HG02571 (cell line): ENCODE measurements at regions not wholly inside any gene's neighbourhood (a gene's known extent, or its start where the extent isn't known, plus 50 kb on each side); places are given as distances from the start of the nearest gene placed in this dataset.

Source experiments
- ATAC-seq: cut with Tn5 transposase; IDR thresholded peaks from one replicate; pipeline ENCODE4 v1.9.1; 2021; ENCODE audit warnings: mild to moderate bottlenecking, moderate library complexity; ENCODE audit not compliant: unreplicated experiment

DNA sequence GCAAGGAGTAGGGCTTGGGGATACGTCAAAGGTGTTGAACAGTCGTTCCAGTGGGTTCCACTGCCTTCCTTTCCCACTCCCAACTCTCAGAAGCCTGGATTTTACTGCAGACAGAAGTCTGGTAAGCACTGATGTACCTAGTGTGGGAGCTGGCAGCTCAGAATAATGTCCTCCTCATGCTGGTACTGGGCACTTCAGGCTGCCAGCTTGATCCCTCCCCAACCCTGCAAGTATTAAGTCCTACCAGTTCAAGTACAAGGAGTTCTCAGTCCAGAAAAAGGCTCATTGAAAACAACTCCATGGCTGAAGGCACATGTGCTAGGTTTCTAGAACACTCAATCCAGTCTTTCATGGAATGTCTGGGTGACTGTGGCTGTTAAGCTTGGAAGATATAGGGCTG is 304.3 kb downstream of the NUAK1 start:
- ATAC-seq: no peak

DNA sequence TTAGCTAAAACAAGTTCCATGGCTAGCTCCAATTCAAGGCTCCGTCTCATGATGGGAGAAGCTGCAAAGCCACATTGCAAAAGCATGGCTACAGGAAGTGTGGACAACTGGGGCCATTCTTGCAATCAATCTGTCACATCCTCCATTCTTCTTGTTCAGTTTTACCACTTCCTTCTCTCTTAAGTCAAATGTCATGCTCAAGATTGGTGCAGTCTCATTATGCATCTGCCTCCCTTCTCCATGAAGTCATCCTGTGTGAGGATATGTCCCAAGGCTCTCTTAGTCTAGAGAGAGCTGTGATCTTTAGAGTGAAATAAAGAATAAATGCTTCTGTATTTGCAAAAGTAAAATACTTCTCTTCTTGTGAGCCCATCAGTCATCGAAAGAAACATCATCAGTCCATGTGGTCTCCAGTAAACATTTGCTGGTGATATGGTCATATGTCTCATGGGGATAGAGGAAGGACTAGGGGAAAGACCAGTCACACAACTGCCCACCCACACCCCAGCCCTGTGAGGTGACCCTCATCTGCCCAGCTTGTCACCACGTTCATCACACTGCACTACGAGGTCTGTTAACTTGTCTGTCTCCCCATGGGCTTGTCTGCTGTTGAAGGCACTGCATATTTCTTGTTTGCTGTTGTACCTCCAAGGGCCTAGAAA is 303.0 kb downstream of the NUAK1 start:
- no peak for ATAC-seq

DNA sequence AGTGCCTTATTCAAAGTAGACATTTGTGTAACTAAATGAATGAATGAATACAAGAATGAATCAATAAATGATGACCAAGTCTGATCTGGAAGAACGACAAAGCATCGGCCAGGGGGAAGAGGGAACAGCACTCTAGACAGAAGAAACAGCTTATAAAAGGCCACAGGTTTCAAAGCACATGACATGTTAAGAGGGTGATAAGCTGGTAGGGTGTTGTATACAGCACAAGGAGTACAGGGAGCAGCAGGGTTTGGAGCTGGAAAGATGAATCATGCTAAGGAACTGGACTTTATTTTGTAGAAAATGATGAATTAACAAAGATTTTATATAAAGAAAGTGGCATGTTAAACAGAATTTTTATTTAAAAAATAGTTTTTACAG is 302.5 kb downstream of the NUAK1 start:
- no peak for ATAC-seq

DNA sequence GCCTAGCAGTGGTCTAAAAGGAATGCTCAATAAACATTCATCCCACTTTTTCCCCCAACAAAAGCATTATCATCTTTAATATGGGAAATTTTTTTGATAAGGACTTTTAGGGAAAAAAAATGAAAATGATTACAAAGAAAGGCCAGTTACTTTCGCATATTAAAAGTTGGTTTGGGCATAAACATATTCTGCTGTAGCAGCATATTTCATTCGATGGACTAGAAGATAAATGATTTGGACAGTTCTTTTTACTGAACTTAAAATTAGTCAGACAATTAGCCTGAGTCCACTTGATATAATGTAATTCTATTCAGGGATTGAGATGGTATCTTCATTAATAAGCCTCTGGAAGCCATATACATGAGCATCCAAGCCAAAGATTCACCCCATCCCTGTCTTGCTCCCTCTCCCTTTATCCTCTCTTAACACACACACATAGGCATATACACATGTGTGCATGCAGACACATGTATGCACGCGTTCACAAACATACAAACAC is 299.1 kb downstream of the NUAK1 start:
- no peak for ATAC-seq

DNA sequence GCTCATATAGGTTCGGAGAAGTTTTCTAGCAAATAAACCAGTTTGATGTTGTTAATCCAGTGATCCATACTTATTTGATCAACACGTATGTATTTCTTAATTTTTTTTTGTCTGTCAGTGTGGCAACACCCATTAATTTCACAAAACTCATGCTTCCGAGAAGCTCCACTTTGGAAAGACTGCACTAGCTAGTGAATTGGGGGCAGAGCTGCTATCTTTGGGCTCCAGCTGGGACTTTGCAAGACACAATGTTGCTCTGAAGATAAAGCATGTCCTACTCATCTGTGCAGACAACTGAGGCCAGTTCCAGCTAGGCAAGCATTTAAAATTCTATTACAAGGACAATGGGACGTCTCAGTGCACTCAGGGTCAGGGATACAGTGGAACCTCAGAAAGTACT is 298.4 kb downstream of the NUAK1 start:
- no peak for ATAC-seq

DNA sequence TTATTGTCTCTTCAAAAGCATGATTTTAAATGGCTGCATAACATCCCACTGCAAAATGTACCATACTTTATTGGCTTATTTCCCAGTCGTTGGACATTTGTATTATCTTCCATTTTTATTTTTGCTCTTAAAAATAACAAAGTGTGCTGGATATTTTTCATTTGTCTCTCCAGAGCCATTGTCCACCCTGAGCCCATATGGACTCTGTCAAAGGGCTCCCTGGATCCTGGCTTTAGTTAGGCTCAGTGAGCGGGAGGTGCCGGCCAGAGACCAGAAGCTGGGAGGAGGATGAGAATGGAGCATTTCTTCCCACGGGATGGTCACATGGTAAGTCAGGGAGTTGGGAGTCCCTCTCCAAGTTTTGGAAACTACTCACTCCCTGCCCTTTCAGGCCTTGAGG is 296.9 kb downstream of the NUAK1 start:
- no peak for ATAC-seq

DNA sequence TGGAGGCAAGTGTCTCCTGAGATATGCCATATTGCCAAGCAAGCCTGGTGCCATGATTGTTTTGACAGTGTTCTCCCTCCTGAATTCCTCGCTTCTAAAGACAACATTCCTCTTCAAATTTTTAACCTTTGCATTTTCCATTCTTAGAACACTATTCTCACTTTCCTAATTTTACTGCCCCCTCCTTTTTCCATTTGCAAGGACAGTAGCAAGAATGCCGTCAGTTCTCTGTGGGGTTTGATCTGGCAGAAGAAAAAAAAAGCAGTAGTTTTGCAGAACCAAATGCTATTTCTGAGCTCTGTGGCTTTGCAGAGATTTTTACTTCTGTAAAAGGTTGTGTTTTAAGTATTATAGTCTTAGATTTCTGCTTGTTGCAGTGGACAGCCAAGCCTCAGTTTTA is 295.2 kb downstream of the NUAK1 start:
- no peak for ATAC-seq

DNA sequence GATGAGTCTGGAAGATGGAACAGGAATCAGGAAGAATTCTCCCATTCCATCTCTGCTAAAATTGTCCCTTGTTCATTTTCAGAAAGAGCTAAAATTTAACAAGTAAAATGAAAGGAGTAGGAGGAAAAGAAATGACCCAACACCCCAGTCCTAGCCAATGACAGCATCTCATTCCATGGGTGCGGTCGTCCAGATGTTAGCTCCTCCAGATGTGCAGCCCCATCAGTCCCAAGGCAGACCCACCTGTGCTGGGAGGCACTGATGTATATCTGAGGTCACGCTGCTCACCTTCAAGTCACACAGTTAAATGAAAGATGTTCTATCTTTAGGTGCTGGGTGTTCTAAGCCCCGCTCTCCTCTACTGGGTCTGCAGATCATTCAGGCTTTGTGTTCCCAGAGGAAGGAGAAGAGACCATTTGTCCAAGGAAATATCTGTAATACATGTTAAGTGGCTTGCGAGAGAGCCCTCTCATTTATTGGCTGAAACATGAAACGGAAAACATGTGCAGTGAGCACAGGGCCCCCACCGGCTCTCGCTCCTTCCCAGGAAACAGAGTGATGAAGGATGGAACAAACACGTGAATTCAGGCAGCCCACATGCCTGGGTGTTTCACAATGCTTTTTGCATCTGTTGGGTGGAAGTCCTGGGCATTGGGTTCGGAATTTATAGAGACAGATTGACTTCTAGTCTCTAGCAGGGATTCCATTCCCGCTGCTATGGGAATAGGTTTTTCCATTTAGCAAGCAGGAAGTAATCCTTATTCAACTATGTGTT is 294.6 kb downstream of the NUAK1 start:
- ATAC-seq: no peak

DNA sequence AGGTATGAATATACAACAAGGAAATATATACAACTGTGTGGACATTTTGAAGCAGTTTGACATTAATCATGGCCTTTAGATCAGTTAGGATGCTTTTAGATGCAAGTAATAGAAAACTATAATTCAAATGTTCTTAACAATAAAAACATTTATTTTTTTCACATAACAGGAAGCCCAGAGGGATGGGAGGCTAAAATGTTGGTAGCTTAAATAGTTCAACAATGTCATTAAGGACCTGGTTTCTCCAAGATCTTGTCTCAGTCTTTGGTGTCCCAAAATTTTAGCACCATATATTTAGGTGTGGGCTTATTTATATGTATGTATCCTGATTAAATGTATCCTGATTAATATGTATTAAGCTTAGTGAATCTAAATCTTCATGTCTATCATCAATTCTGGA is 292.4 kb downstream of the NUAK1 start:
- no peak for ATAC-seq

DNA sequence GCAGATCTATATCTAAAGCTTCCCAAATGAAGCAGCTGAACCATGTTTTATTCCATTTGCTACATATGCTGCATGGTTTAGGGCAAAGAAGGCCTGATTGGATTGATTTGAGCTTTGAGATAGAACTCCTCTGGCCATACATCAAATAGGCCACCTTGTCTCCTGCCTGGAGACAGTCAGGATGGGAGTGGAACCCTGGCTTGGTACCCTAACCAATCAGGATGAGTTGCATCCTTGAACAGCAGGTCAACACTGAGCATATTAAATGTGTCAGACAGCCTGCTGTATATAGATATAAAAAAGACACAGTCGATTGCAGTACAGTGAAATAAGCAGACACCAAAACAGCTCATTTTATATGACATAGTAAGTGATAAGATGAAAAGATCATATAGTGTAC is 291.7 kb downstream of the NUAK1 start:
- no peak for ATAC-seq

DNA sequence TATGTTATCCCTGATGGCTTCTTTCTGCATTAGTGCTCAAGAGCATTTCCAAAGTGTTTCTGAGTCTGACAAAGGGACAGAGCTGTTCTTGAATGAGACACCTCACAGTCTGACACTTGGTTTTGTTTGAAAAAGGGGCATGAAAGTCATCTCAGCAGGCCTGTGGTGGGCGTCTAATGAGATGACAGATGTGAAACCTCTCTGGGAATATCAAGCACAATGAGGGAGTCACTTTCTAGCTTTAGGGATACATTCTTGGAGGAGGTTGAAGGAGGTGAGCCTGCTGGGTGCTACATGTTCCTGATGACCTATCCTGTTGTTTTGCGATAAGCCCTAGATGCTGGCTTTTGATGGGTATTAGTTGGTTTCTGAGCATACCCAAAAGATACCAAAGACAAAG is 290.5 kb downstream of the NUAK1 start:
- ATAC-seq: no peak

DNA sequence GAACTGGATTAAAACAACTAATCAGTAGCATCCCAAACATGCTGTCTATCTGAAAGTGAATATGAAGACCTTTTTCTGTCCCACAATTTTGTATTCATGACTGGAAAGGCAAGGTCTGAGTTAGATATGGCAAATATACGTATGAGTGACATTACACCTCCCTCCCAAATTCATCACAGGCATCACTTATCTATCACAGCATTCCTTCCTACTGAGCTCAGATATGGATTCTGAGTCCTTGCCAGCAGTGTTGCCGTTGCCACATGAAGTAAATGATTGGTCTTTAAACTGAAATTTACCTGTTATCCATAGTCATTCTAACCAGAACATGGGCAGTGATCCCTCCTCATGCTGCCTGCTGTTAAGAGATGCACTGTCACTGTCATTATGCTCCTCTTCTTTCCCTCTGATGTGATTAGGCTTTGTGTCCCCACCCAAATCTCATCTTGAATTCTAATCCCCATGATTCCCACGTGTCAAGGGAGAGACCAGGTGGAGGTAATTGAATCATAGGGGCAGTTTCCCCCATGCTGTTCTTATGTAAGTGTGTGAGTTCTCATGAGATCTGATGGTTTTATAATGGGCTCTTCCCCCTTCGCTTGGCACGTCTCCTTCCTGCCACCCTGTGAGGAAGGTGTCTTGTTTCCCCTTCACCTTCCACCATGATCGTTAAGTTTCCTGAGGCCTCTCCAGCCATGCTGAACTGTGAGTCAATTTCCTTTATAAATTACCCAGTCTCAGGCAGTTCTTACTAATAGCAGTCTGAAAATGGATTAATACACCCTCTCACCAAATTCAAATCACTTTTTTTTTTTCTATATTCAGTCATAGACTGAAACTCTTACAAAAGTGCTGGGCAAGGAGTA is 288.4 kb downstream of the NUAK1 start:
- ATAC-seq: no peak

DNA sequence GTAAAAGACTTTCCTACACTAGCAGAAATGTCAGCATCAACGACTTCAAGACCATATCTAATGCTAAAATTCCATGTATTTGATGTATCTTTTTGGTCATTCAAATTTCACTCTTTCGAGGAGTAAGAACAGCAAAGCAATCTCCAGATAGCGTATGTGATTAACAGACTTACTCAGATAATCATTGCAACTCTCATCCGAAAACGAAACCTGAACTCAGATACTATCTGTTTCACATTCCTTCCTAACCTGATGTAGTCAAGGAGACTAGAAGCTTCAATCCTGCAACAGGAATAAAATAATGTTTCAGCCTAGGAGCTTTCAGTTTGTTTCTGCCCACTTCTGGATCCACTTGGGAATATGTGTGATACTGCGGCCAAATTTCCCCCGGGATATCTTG is 286.3 kb downstream of the NUAK1 start:
- ATAC-seq: no peak

DNA sequence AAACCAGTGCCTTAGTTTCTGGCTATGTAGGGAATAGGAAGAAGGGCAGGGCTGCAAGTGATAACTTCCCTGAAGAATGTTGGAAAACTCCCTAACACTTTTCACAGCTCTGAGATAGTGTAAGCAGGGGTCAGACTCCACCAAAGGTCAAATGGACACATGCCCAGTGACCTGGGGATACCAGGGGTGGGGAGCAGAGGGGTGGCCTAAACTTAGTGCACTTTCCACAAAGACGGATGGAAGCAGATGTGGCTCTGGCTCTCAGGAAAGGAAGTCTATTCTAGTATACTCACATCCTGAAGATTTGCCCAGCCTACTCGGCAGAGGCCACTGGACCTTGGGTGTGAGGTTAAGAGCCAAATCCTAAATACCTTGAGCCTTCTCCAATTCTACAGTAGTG is 285.8 kb downstream of the NUAK1 start:
- ATAC-seq: no peak

DNA sequence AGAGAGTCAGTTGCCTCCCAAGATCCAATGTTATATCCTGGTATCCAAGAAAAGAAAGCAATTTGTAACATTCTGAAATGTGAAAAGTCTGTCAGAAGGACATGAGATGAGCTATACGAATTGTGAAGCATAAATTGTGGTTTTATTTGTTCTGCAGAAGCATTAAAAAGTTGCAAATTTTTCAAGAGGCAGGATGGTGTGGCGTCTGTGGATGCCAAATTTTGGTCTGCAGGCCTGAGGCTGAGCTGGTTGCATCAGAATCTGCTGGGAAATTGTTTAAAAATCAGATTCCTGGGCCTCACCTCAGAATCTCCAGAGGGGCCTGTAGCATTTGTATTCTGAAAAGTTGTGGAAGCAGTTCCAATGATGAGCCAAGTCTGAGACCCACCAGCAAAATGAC is 284.7 kb downstream of the NUAK1 start:
- ATAC-seq: no peak

DNA sequence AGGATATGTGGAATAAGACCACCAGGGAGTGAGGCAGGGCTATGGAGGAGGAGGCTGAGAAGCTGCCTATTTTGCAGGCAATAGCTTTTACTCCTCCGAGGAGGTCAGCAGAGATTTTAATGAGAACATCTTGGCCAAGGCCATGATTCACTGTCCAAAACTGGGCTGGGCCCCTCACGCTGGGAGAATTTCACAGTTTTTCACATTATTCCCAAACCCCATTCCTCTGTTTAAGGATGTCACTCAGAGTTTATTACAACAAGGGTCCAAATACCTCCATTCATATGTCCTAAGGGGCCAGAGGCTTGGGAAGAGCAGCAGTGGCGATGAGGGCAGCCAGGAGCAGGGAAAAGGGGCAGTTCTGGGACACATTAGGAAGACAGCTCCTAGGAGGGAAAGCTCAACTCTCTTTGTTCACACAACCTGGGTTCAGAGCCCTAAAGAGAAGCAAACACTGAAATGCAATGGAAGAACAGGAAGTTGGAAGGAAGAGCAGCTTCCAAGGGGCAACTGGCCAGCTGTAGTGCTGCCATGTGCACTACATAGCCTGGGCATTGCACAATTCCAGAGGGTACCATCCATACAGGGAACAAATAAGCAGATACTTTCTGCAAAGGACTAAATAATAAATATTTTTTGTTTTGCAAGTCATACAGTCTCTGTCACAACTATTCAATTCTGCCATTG is 283.2 kb downstream of the NUAK1 start:
- no peak for ATAC-seq

DNA sequence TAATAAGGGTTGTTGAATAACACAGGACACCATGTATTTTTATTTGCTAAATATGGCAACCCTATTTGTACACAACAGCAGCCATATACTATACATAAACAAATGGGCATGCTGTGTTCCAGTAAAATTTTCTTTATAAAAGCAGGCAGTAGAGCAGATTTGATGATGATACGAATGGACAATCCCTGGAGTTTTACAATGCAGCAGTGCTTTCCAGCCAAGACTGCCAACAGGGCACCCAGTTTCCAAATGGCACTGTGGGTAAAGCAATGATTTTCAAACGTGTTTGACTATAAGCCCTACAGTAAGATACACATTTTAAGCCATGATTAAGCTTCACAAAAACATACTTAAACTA is 282.7 kb downstream of the NUAK1 start:
- ATAC-seq: no peak

DNA sequence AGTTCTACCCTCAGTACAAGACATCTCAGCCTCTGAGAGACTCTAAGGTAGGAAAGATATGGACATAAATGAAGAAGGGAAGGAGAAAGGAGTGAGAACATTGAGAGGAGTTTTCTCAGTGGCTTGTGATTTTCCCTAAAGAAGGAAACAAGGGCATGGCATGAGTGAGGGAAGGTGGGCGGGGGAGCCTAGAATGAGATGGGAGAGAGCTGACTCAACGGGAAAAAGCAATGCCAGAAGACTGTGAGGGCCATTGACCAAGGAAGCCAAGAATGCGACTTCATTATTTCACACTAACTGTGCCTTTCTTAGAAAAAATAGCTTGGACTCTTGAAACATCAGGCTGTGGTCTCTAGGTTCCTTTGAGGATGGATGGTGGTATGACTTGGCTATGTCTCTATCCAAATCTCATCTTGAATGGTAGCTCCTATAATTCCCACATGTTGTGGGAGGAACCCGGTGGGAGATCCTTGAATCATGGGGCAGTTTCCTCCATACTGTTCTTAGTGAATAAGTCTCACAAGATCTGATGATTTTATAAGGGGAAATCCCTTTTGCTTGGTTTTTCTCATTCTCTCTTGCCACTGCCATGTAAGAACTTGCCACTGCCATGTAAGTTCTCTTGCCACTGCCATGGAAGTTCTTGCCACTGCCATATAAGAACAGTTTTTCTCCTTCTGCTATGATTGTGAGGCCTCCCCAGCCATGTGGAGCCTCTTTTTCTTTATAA is 279.6 kb downstream of the NUAK1 start:
- ATAC-seq: no peak

DNA sequence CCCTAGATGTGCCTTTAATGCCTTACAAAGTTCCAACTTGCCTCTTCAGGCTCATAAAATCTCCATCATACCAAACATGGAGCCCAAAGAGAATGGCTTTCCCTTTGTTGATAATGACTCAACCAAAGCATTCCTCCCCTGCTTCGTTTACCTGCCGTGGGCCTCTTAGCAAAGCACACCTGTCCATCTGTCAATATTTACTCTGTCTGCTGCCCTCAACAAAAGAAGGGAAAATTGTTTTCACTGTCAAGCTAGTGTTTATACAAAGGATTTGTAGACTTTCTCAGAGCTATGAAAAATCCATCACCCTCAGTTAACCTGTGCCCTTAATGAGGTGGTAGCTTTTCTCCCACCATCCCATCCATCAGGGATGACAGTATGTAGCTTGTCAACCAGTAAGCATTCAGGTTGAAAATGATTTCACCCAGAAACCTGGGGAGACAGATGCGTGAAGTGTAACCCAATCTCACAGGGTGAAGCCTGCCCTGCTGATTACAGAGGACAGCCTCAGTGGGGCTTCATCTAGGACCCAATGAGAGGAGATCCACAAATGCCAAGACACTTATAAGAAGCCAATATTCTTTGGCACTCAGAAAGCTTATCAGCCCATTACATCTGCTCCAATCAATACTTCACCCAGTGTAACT is 278.1 kb downstream of the NUAK1 start:
- no peak for ATAC-seq

DNA sequence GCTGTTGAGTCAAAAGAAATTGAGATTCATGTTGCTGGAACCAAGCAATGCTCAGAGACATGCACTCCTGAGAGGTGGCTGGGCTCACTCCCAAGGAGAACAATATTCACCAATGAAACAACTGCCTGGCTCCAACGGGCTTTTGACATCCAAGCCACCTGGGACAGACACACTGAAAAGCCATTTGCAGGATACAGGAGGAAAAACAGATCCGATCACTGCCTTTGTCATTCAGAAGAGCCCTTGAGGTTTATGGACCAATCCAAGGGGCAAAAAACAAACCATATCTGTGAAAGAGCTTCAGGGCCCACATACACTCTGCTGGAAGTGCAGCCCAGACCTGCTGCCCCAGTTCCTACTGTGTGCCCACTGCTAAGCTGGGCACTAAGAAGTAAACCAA is 277.5 kb downstream of the NUAK1 start:
- ATAC-seq: no peak
